WI38 (cell line): ENCODE measurements at regions not wholly inside any gene's neighbourhood (a gene's known extent, or its start where the extent isn't known, plus 50 kb on each side); places are given as distances from the start of the nearest gene placed in this dataset.
"Not testable (repeated sequence)": the region's sequence is repeated elsewhere in the genome, so short reads cannot be mapped to it uniquely, and the experiment has no call there.

Experiments
- H3K4me3 ChIP-seq: 2 replicates; pipeline ENCODE4 v1.5.1; 2011; ENCODE audit warnings: low read depth, mild to moderate bottlenecking, control low read depth, low read length
- TF ChIP-seq, protein P1 (sequence below): IDR thresholded peaks from 2 replicates; pipeline ENCODE4 v1.5.1; 2012; ENCODE audit warnings: low read depth, mild to moderate bottlenecking, control low read depth, low read length

DNA sequence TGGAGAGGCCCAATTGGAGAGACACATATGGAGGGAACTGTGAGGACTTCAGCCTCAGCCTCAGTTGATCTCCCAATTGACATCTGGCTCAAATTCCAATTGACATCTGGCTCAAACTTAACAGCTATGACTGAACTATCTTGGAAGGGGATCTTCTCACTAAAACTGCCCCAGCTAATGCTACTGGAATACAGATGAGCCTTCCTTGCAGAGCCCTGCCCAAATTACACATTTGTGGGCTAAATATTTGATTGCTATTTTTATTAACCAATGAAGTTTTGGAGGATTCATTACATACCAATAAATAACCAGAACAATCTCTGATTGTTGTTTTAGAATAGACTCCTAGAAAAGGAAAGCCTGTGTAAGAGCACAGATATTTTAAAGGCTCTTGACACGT is 189.0 kb upstream of the THUMPD2 start:
- TF ChIP-seq, protein P1, sequence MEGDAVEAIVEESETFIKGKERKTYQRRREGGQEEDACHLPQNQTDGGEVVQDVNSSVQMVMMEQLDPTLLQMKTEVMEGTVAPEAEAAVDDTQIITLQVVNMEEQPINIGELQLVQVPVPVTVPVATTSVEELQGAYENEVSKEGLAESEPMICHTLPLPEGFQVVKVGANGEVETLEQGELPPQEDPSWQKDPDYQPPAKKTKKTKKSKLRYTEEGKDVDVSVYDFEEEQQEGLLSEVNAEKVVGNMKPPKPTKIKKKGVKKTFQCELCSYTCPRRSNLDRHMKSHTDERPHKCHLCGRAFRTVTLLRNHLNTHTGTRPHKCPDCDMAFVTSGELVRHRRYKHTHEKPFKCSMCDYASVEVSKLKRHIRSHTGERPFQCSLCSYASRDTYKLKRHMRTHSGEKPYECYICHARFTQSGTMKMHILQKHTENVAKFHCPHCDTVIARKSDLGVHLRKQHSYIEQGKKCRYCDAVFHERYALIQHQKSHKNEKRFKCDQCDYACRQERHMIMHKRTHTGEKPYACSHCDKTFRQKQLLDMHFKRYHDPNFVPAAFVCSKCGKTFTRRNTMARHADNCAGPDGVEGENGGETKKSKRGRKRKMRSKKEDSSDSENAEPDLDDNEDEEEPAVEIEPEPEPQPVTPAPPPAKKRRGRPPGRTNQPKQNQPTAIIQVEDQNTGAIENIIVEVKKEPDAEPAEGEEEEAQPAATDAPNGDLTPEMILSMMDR = no peak

DNA sequence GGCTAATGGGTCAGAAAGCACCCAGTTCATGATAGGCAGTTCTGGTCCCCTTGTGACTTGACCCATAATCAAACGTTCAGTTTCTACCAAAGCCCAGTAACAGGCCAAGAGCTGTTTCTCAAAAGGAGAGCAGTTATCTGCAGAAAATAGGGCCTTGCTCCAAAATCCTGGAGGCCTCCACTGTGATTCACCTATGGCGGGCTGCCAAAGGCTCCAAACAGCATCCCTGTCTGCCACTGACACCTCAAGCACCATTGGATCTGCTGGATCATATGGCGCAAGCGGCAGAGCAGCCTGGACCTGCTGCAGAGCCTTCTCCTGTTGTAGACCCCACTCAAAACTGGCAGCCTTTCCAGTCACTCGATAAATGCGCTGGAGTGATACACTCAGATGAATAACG is 181.6 kb upstream of the THUMPD2 start:
- H3K4me3 ChIP-seq = not testable (repeated sequence)

More for the DNA sequence above, 189.0 kb upstream of the THUMPD2 start:
- H3K4me3 ChIP-seq = no peak overlapping the region

DNA sequence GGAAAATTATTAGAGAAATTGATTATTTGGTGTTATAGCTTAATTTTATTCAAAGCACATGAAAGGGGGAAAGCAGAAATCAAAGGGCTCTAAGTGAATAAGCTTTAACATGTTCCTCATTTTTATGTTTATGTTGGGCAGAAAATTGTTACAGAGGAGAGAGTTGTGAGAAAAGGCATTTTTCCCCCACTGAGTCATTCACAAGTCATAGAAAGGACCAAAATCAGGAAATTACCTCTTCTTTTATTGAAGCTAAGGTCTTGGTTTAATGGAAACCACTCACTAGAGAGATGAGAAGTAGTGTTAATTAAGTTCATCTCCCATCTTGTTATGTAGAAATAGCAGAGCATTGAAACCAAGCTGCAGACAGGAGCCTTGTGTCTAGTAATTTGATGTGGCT is 175.3 kb upstream of the THUMPD2 start:
- TF ChIP-seq, protein P1 = no peak
- H3K4me3 ChIP-seq = no peak overlapping the region

DNA sequence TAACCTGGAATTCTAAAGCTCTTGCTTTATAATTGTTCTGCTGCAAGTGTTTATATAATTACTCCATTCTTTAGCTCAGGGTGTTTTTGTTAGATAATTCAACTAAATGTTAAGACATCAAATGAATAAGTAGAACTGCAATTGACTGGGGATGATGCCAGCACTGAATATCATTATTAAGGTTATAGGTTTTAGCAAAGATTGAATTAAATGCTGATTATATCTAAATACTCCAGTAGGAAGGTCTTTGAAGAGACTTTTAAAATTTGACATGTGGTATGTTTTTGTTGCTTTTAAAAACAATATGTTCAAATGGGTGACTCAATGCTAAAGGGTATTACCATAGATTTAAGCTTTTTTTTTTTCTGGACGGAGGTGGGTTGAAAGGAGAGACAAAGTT is 170.1 kb upstream of the THUMPD2 start:
- TF ChIP-seq, protein P1 = no peak
- H3K4me3 ChIP-seq = no peak overlapping the region

DNA sequence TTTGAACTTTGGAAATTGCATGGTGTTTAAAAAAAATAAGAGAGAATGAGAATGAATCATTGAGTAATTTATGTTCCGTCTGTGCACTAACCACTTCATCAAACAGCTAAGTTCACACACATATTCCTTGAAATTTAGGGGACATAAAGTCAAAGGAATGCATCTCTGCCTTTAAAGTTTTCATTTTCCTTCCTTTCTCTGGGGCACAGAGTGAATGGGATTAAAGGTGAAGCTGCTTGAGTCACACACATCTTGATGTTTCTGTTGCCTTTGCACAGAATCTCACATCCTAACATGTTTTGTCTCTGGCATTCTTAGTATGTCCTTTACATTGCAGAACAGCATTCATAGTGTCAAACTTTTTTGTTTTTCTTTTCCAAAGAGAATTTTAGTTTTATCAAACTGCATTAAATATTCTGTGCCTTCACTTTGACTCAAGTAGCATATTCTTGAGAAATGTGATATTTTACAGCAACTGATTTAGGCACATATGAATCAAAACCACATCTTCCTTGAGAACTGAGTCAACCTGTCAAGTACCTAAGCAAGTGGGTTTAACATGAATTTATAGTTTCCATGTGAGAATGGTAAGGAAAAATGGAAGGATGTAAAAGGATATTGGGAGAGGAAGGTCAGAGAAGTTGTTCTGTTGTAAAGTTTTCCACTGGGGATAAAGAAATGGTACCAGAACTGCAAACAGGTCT is 169.1 kb upstream of the THUMPD2 start:
- TF ChIP-seq, protein P1 = no peak
- H3K4me3 ChIP-seq = no peak overlapping the region

DNA sequence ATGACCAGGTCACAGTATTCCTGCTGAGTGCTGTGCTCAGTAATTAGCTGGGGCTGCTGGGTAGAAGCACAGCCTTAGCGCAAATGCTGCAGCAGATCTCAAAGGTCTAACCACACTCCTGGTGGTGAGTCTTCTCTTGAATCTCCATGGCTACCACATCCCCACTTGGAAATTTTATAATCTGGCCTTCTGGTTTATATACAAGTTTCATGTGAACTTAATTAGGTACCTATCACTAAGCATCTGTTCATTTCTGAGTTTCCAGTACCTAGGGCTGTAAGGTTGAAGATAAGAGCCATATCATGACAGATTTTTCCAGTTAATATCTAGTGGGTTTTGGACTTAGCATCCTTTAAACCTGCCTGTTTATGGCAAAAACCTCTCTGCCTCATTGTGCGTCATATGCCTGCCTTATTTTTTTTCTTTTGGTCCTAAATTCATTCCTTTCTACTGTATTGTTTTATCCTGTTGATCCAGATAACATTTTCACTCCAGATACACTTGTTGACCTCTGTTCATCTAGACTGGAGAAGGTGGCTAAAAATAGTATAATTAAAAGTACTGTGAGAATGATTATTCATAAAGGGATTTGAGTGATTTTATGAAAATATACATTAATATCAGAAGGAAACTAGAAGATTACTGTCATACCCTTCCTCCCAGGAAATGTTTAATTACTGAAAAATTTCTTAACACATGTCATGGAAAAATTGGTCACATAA is 168.4 kb upstream of the THUMPD2 start:
- TF ChIP-seq, protein P1 = no peak
- no peak overlapping the region for H3K4me3 ChIP-seq

DNA sequence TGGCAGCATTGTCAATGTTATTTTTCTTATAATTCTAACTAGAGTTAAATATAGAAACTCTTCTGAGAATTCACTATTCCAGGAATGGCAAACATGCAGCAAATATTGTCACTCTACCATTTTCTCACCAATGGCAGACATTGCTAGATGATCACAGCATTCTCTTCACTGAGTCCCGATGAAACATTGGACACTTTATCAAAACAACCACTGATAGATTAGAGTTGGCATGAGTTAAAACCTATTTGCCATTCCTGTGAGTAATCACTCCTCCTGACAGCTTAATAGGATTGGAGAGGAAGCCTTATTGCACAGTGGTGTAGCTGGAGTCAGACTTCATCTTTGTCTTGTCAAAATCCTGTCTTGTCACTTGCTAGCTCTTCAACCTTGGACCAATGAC is 163.9 kb upstream of the THUMPD2 start:
- TF ChIP-seq, protein P1 = no peak
- H3K4me3 ChIP-seq = no peak overlapping the region
